ENCODE measurements at regions not wholly inside any gene's neighbourhood (a gene's known extent, or its start where the extent isn't known, plus 50 kb on each side); places are given as distances from the start of the nearest gene placed in this dataset.

GRCh38 chr2:18926631-18927524 is 337.5 kb upstream of the NT5C1B start:
- no peak overlapping the region for H3K4me3 ChIP-seq (ENCODE audit: low read depth, low read length)
- no peak for DNase-seq (ENCODE audit: low read depth)

GRCh38 chr2:18925296-18925695 is 335.9 kb upstream of the NT5C1B start:
- peak; percentile 39 for DNase-seq (ENCODE audit: low read depth)
- H3K4me3 ChIP-seq (ENCODE audit: low read depth, low read length): no peak overlapping the region

DNA sequence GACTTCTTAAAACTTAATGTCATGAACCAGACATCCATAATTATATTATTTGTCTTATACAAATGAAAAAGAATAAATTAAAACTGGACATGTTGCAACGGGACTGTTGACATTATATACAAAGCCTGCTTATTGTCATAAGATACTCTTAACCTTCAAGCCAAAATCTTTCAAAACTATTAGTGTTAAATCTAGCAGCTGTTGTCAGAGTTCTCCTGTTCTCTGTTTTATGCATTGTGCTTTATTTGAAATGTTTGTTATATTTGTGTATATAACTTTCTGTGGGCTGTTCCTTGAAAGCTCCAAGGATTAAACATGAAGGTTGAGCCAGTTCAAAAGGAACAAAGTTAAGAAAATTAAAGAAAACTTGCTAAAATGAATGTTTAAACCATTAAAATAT is 335.5 kb upstream of the NT5C1B start:
- no peak for DNase-seq (ENCODE audit: low read depth)
- H3K4me3 ChIP-seq (ENCODE audit: low read depth, low read length): no peak overlapping the region

DNA sequence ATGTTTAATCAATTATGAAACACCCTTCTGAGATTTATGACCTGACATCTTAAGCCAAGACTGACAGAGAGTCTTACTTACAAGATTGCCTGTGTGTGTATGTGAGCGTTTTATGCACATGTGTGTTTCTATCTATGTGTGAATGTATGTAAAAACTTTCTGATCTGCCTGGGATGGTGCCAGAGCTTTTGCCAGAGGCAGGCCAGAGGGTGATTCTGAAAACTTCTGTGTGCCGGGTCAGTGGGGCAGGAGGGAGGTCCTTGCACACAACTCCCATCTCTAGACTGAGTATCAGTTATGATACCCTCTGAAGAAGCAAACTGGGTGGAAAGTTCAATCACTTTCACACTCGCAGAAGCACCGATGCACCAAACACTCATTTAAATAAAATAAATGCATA is 335.0 kb upstream of the NT5C1B start:
- no peak for DNase-seq (ENCODE audit: low read depth)
- H3K4me3 ChIP-seq (ENCODE audit: low read depth, low read length): no peak overlapping the region

DNA sequence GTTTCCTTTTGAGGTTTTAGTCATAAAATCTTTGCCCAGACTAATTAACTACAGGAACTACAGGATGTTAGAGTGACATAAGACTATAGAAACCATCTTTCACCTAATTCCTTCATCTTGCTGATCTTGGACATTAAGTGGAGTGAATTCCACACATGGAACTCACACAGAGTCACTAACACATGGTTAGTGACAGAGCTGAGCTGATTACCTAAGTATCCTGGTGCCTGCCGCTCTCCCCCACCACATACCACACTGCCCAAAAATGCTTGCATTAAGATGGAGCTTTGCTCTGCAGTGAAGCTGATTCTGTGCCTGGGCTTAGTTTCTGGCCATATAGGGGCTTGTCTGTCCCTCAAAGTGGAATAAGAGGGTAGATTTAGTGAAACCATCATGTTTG is 332.9 kb upstream of the NT5C1B start:
- no peak overlapping the region for H3K4me3 ChIP-seq (ENCODE audit: low read depth, low read length)
- DNase-seq (ENCODE audit: low read depth): no peak

GRCh38 chr2:18918280-18918679 is 328.9 kb upstream of the NT5C1B start:
- H3K4me3 ChIP-seq (ENCODE audit: low read depth, low read length): no peak overlapping the region
- no peak for DNase-seq (ENCODE audit: low read depth)

- H3K4me3 ChIP-seq (ENCODE audit: low read depth, low read length): no peak overlapping the region
- no peak for DNase-seq (ENCODE audit: low read depth)
Observed at GRCh38 chr2:18915227-18915626, 325.9 kb upstream of the NT5C1B start.

- no peak overlapping the region for H3K4me3 ChIP-seq (ENCODE audit: low read depth, low read length)
- no peak for DNase-seq (ENCODE audit: low read depth)
Observed at GRCh38 chr2:18913512-18913911, 324.1 kb upstream of the NT5C1B start.

DNA sequence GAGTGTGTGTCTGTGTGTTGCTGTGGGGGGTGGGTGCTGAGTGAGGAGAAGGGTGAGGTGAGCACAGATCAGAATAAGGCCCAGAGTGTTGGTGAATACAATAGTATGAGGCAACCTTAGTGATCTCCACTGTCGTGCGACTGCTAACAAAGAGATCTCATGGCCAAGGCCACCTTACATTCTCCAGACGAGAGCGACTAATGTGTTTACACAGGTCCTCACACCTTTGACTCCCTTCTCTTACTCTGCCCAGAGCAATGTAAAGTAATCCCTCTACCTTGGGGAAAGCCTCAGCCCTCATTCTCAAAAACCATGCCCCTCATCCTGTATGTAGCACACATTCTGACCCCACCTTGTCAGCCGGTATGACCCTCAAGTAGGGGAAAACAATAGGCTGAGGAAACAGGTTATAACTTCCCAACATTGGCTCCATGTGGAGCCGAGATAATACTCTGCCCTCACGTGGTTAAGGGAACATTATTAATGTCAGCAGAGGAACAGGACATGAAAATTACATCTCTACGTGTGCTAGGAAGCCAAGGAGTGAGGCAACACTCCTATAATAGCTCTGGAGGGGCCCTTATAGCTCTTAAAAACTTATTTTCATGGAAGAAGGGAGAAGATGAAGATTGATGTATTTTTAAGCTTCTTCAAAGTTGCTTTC is 323.0 kb upstream of the NT5C1B start:
- DNase-seq (ENCODE audit: low read depth): no peak
- H3K4me3 ChIP-seq (ENCODE audit: low read depth, low read length): no peak overlapping the region

DNA sequence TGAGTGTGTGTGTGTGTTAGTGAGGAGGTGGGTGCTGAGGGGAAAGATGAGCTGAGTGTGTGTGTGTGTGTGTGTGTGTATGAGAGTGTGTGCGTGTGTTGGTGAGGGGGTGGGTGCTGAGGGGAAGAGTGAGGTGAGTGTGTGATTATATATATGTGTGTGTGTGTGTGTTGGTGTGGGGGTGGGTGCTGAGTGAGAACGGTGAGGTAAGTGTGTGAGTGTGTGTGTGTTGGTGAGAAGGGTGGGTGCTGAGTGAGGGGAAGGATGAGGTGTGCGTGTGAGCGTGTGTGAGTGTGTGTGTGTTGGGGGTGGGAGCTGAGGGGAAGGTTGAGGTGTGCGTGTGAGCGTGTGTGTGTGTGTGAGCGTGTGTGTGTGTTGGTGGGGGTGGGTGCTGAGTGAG is 322.0 kb upstream of the NT5C1B start:
- no peak overlapping the region for H3K4me3 ChIP-seq (ENCODE audit: low read depth, low read length)
- DNase-seq (ENCODE audit: low read depth): no peak

DNA sequence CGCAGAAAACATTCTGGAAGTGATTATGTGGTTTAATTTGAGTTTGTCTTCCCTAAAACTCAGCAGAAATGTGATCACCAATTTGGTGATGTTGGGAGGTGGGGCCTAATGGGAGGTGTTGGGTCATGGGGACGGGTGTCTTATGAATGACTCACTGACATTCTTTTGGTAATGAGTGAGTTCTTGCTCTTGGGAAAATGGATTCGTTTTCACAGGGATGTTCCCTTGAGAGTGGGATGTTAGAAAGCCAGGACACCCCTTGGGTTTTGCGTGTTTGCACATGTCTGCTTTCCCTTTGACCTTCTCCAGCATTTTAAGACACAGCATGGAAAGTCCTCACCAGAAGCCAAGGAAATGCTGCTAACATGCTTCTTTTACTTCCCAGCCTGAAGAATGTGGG is 321.5 kb upstream of the NT5C1B start:
- no peak overlapping the region for H3K4me3 ChIP-seq (ENCODE audit: low read depth, low read length)
- peak; percentile 90 for DNase-seq (ENCODE audit: low read depth)

DNA sequence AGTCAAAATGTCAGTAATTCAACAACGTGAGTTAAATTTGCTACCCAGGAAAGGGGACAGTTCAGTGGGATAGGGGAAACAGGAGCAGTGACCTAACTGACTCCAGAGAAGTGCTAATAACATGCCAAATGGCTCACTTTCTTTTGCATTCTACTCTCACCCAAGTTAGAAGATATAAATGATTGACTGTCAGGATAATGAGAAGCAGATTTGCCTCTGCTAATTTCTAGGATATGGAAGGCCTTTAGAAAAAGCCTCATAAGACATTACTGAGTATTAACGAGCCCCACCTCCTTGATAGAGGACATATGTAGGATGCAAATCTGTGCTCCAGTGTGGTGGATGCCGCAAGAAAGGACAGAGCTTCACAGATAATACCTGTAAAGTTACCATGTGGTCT is 318.6 kb upstream of the NT5C1B start:
- no peak for DNase-seq (ENCODE audit: low read depth)
- H3K4me3 ChIP-seq (ENCODE audit: low read depth, low read length): no peak overlapping the region

- no peak overlapping the region for H3K4me3 ChIP-seq (ENCODE audit: low read depth, low read length)
- DNase-seq (ENCODE audit: low read depth): no peak
Observed at GRCh38 chr2:18907508-18907907, 318.1 kb upstream of the NT5C1B start.

DNA sequence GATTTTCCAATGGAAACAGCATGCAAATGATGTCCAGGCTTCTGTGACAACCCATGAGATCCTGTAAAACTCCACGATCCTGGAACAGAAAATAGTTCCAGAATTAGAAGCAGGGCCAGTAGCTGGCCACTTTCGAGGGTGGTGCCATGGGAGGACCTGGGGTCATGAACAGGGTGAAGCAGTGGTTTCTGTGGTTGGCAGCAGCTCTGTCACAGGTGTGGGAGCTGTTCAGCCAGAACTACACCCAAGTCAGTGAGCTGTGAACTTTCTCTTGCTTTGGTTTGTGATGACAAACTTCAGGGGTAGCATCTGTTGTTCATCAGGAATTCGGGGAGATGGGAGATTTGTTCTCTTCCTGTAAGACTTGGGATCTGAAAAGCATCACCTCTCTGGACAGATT is 314.4 kb upstream of the NT5C1B start:
- no peak for DNase-seq (ENCODE audit: low read depth)
- H3K4me3 ChIP-seq (ENCODE audit: low read depth, low read length): no peak overlapping the region

DNA sequence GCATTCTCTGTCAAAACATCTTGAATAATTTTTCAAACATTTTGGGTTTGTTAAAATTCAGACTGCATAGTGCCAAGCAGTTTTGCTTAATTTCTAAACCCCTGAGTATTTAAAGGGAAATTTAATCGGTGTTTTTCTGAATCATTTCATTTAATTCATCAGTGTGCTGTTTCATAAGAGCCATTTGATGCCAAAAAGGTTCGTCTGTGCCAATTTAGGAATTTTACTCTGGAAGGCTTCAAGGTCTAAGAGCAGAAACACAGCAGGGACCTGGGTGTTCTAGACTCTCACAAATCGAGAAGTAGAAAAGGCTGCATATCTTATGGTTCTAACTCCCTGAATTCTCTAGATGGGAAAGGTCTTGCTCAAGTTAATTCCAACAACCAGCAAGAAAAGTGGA is 311.9 kb upstream of the NT5C1B start:
- H3K4me3 ChIP-seq (ENCODE audit: low read depth, low read length): no peak overlapping the region
- DNase-seq (ENCODE audit: low read depth): no peak

GRCh38 chr2:18900691-18901141 is 311.3 kb upstream of the NT5C1B start:
- peak; percentile 50 for DNase-seq (ENCODE audit: low read depth)
- H3K4me3 ChIP-seq (ENCODE audit: low read depth, low read length): no peak overlapping the region

- H3K4me3 ChIP-seq (ENCODE audit: low read depth, low read length): no peak overlapping the region
- DNase-seq (ENCODE audit: low read depth): no peak
Observed at GRCh38 chr2:18899725-18900124, 310.4 kb upstream of the NT5C1B start.

- no peak overlapping the region for H3K4me3 ChIP-seq (ENCODE audit: low read depth, low read length)
- no peak for DNase-seq (ENCODE audit: low read depth)
Observed at GRCh38 chr2:18898271-18898670, 308.9 kb upstream of the NT5C1B start.

- H3K4me3 ChIP-seq (ENCODE audit: low read depth, low read length): no peak overlapping the region
- no peak for DNase-seq (ENCODE audit: low read depth)
Observed at GRCh38 chr2:18896125-18896764, 306.9 kb upstream of the NT5C1B start.

DNA sequence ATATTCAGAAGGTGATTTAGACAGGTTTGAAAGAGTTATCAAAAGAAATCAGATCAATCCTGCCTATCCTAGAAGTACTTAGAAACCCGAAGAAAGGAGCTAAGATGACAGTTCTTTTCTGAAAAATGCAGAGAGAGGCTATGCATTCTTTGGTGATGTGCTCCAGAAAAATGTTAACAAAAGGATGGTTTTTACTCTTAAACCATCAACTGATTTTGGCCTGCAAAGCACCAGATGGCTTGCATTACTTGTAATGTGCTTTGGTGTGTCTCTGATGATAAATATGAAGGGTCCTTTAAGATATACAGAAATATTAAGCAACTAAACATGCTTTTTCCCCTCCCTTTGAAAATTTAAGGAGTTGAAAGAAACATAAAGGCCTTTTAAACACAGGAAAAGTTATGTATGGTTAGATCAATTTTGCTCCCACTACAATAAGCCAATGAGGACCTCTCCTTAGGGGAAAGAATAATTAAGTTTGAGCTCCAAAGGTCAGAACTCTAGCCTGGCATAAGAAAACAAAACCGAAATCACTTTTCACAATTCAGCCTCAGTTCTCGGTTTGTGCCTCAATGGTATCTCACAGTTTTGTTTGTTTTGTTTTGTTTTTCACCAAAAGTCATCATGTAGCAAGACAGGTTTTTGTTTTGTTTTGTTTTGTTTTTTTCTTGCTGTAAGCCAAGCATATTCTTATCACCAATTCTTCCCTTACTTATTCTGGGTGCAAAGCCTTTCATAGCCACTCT is 302.4 kb upstream of the NT5C1B start:
- DNase-seq (ENCODE audit: low read depth): no peak
- no peak overlapping the region for H3K4me3 ChIP-seq (ENCODE audit: low read depth, low read length)

Measured in skeletal muscle cell (primary cell).